Uterus (tissue), 3 donors: ENCODE measurements at regions not wholly inside any gene's neighbourhood (a gene's known extent, or its start where the extent isn't known, plus 50 kb on each side); places are given as distances from the start of the nearest gene placed in this dataset.
"Not testable (repeated sequence)": the region's sequence is repeated elsewhere in the genome, so short reads cannot be mapped to it uniquely, and the experiment has no call there.

Experiments
- DNase-seq, 2 donors: peaks; one replicate each; pipeline ENCODE4 v3.0.0-alpha.2; 2019 to 2020
- H3K27ac ChIP-seq, 2 donors: fragments of 200-600 bp; sonication (generic); 1 replicate in 1 of 2; 2 replicates in 1 of 2; pipeline ENCODE4 v1.5.1; 2016 to 2018
- H3K27me3 ChIP-seq, 2 donors: fragments of 200-600 bp; sonication (generic); one replicate each; pipeline ENCODE4 v1.5.1; 2018 to 2019; ENCODE audit warnings: control low read depth in 1 of 2
- H3K36me3 ChIP-seq, 2 donors: fragments of 200-600 bp; sonication (generic); one replicate each; pipeline ENCODE4 v1.5.1; 2019; ENCODE audit warnings: control low read depth in 1 of 2
- H3K4me1 ChIP-seq, 2 donors: fragments of 200-600 bp; sonication (generic); one replicate each; pipeline ENCODE4 v1.5.1; 2018 to 2019; ENCODE audit warnings: control low read depth in 1 of 2
- H3K4me3 ChIP-seq, 2 donors: fragments of 200-600 bp; sonication (generic); 1 replicate in 1 of 2; 2 replicates in 1 of 2; pipeline ENCODE4 v1.5.1; 2018 to 2019; ENCODE audit warnings: mild to moderate bottlenecking in 1 of 2
- H3K9me3 ChIP-seq, 2 donors: fragments of 200-600 bp; sonication (generic); one replicate each; pipeline ENCODE4 v1.5.1; 2019; ENCODE audit warnings: control low read depth in 1 of 2
- POLR2A ChIP-seq, 2 donors: fragments of 450-650 bp; IDR thresholded peaks; one replicate each; pipeline ENCODE4 v1.6.1; 2016; ENCODE audit warnings: antibody characterized with exemption in 2 of 2, mild to moderate bottlenecking in 1 of 2, moderate library complexity in 1 of 2
- intact Hi-C: fragments of 100-400 bp; cut with DNase I; formaldehyde crosslinking; loops from one replicate; pipeline ENCODE4 v1.15.1; 2023; ENCODE audit warnings: low total_unique reads
- TF ChIP-seq, protein P1 (sequence below), 4 experiments: fragments of 200-600 bp in 2 of 4; fragments of 450-650 bp in 2 of 4; sonication (generic) in 2 of 4; IDR thresholded peaks; one replicate each; pipeline ENCODE4 v1.5.1; 2016 to 2019; ENCODE audit warnings: antibody characterized with exemption in 4 of 4, mild to moderate bottlenecking in 2 of 4, moderate library complexity in 1 of 4
- donor health status: DM: yes; HTN: yes; CAD: no.

DNA sequence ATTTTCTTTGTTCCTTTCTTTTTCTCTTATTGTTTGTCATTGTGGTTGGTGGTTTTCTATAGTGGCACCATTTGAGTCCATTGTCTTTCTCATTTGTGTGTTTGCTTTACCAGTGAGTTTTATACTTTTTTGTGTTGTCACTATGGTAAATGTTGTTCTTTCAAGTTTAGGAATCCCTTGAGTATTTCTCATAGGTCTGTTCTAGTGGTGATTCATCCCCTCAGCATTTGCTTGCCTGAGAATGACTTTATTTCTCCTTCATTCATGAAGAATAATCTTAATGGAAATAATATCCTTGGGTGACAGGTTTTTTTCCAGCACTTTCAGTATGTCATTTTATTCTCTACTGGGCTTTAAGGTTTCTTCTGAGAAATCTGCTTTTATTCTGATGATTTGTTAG is 209.2 kb upstream of the ASCC3 start:
- Histone ChIP-seq H3K4me3 (no peak overlapping the region), H3K27me3 (no peaks in the 10 kb centered on the region), H3K27ac (no peak overlapping the region), H3K4me1 (no peaks in the 10 kb centered on the region), H3K9me3 (peaks cover 0 to 5% of the 10 kb centered on the region in 2 donors), H3K36me3 (no peaks in the 10 kb centered on the region)
- no peak for TF ChIP-seq POLR2A (IDR thresholded peaks at IDR 0.05)
- TF ChIP-seq, protein P1, sequence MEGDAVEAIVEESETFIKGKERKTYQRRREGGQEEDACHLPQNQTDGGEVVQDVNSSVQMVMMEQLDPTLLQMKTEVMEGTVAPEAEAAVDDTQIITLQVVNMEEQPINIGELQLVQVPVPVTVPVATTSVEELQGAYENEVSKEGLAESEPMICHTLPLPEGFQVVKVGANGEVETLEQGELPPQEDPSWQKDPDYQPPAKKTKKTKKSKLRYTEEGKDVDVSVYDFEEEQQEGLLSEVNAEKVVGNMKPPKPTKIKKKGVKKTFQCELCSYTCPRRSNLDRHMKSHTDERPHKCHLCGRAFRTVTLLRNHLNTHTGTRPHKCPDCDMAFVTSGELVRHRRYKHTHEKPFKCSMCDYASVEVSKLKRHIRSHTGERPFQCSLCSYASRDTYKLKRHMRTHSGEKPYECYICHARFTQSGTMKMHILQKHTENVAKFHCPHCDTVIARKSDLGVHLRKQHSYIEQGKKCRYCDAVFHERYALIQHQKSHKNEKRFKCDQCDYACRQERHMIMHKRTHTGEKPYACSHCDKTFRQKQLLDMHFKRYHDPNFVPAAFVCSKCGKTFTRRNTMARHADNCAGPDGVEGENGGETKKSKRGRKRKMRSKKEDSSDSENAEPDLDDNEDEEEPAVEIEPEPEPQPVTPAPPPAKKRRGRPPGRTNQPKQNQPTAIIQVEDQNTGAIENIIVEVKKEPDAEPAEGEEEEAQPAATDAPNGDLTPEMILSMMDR (IDR thresholded peaks at IDR 0.05) = no peak
- DNase-seq = no peak
- intact Hi-C loops = no loop called here

DNA sequence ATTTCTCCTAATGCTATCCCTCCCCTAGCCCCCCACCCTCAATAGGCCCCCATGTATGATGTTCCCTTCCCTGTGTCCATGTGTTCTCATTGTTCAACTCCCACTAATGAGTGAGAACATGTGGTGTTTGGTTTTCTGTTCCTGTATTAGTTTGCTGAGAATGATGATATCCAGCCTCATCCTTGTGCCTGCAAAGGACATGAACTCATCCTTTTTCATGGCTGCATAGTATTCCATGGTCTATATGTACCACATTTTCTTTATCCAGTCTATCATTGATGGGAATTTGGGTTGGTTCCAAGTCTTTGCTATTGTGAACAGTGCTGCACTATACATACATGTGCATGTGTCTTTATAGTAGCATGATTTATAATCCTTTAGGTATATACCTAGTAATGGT is 217.5 kb upstream of the ASCC3 start:
- intact Hi-C loops, H3K27me3 ChIP-seq, H3K9me3 ChIP-seq, H3K36me3 ChIP-seq, H3K27ac ChIP-seq, DNase-seq, H3K4me1 ChIP-seq, H3K4me3 ChIP-seq: not testable (repeated sequence)

DNA sequence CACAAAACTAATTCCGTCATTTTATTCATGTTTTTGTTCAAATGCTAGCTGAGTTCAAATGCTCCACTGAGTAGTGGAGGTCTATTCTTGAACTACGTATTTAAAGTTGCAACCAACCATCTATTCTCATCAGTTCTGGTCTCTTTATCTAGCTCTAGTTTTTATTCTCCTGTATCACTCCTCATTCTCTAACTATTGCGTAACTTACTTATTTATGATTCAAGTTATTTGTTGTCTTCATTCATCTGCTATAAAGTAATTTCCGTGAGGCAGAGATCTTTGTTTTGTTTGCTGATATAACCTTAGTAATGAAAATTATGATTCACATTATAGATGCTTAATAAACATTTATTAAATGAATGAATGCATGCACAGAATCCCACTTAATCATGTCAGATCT is 221.6 kb upstream of the ASCC3 start:
- DNase-seq = no peak
- no peaks in the 10 kb centered on the region for H3K4me1 ChIP-seq
- H3K27ac ChIP-seq = no peak overlapping the region
- H3K27me3 ChIP-seq = no peaks in the 10 kb centered on the region
- intact Hi-C loops = no loop called here
- H3K36me3 ChIP-seq = no peaks in the 10 kb centered on the region
- no peak for TF ChIP-seq POLR2A (IDR thresholded peaks at IDR 0.05)
- TF ChIP-seq, protein P1 (IDR thresholded peaks at IDR 0.05) = no peak
- no peaks in the 10 kb centered on the region for H3K9me3 ChIP-seq
- no peak overlapping the region for H3K4me3 ChIP-seq

DNA sequence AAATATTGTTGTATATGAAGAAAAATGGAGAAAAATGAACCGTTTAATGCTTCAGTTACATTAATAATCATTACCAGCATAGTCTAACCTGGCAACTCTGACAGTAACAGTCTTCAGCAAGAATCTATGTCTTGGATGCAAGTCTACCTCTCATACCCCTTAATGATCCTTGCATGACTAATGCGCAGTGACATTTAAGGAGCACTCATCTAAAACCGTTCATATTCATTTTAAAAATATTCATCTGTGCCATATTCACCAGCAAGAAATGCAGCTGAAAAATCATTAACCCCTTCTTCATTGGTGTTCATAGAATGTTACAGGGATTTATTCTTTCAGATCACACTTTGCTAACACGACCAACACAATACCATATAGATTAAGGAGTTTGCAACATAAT is 227.2 kb upstream of the ASCC3 start:
- no peaks in the 10 kb centered on the region for H3K36me3 ChIP-seq
- H3K27ac ChIP-seq = no peak overlapping the region
- H3K4me3 ChIP-seq = no peak overlapping the region
- no peak for TF ChIP-seq POLR2A (IDR thresholded peaks at IDR 0.05)
- TF ChIP-seq, protein P1 (IDR thresholded peaks at IDR 0.05) = no peak
- intact Hi-C loops = no loop called here
- no peaks in the 10 kb centered on the region for H3K4me1 ChIP-seq
- H3K27me3 ChIP-seq = no peaks in the 10 kb centered on the region
- DNase-seq = no peak
- H3K9me3 ChIP-seq = no peaks in the 10 kb centered on the region

DNA sequence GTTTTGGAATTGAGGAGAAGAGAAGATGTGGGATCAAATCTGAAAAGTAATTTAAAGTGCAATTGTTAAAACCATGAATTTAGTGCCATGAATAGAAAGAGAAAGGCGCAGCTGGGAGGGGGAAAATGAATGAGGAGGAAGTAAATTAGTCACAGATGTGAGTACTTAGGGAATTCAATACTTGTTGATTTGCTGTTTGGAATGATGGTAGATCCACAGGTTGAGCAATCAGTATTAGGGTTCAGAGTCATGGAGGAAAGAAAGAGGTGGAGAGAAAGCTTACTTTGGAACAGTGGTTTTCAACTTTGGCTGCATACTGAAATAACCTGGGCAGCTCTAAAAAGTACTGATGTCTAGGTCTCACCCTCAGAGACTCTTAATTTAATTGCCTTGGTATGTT is 229.7 kb upstream of the ASCC3 start:
- TF ChIP-seq, protein P1 (IDR thresholded peaks at IDR 0.05) = no peak
- TF ChIP-seq POLR2A (IDR thresholded peaks at IDR 0.05) = no peak
- Histone ChIP-seq H3K9me3 (no peaks in the 10 kb centered on the region), H3K36me3 (no peaks in the 10 kb centered on the region), H3K4me1 (no peaks in the 10 kb centered on the region), H3K27ac (no peak overlapping the region), H3K27me3 (no peaks in the 10 kb centered on the region), H3K4me3 (no peak overlapping the region)
- intact Hi-C loops = no loop called here
- no peak for DNase-seq
